ENCODE measurements at regions not wholly inside any gene's neighbourhood (a gene's known extent, or its start where the extent isn't known, plus 50 kb on each side); places are given as distances from the start of the nearest gene placed in this dataset.

- TF ChIP-seq, protein P1, sequence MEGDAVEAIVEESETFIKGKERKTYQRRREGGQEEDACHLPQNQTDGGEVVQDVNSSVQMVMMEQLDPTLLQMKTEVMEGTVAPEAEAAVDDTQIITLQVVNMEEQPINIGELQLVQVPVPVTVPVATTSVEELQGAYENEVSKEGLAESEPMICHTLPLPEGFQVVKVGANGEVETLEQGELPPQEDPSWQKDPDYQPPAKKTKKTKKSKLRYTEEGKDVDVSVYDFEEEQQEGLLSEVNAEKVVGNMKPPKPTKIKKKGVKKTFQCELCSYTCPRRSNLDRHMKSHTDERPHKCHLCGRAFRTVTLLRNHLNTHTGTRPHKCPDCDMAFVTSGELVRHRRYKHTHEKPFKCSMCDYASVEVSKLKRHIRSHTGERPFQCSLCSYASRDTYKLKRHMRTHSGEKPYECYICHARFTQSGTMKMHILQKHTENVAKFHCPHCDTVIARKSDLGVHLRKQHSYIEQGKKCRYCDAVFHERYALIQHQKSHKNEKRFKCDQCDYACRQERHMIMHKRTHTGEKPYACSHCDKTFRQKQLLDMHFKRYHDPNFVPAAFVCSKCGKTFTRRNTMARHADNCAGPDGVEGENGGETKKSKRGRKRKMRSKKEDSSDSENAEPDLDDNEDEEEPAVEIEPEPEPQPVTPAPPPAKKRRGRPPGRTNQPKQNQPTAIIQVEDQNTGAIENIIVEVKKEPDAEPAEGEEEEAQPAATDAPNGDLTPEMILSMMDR (IDR thresholded peaks at IDR 0.05; ENCODE audit: insufficient read depth, low read length): no peak
- TF ChIP-seq REST (IDR thresholded peaks at IDR 0.05; ENCODE audit: insufficient replicate concordance, low read depth): no peak
Observed at GRCh38 chr5:86983208-86983607, 284.5 kb upstream of the RASA1 start.

Measured in HL-60 (cell line).